Esophagus muscularis mucosa (tissue), 3 donors: ENCODE measurements at regions not wholly inside any gene's neighbourhood (a gene's known extent, or its start where the extent isn't known, plus 50 kb on each side); places are given as distances from the start of the nearest gene placed in this dataset.

Source experiments
- POLR2A ChIP-seq: fragments of 450-650 bp; IDR thresholded peaks from one replicate; pipeline ENCODE4 v1.6.1; 2017; ENCODE audit warnings: antibody characterized with exemption, moderate library complexity, mild to moderate bottlenecking, low read depth
- TF ChIP-seq, protein P1 (sequence below), 3 experiments: fragments of 200-600 bp in 2 of 3; fragments of 450-650 bp in 1 of 3; sonication (generic) in 2 of 3; IDR thresholded peaks; one replicate each; pipeline ENCODE4 v1.5.1; 2017 to 2019; ENCODE audit warnings: antibody characterized with exemption in 3 of 3, mild to moderate bottlenecking in 2 of 3, moderate library complexity in 1 of 3

DNA sequence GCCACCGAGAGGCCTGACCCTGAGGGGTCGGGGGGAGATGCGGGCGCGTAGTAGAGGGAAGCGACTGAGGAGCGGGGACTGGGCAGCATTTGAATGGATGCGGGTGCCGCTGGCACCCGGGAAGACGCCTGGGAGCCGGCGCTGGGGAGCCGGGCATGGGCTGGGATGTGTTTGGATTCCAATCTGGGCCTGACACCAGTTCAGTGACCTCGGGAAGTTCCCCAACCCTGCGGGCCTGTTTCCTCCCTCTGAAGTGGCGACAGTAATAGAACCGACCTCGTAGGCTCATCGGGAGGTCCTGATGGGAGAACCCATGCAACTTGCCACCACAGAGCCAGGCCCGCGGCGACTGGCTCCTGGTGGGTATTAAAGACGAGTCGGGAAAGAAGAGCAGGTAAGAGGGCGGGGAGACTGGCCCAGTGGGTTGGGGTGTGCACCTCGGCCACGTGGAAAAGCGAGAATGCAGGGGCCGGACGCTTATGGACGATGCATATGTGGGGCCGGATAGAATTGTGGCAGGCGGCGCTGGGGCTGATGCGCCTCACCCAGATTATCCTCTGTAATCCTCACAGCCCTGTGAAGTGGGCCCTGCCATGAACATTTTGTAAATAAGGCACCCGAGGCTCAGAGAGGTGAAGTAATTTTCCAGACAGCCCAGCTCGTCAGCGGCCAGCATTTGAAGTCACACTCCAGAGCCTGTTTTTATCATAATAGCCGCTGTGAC, 105.8 kb downstream of the SLC16A1 start:
- TF ChIP-seq, protein P1, sequence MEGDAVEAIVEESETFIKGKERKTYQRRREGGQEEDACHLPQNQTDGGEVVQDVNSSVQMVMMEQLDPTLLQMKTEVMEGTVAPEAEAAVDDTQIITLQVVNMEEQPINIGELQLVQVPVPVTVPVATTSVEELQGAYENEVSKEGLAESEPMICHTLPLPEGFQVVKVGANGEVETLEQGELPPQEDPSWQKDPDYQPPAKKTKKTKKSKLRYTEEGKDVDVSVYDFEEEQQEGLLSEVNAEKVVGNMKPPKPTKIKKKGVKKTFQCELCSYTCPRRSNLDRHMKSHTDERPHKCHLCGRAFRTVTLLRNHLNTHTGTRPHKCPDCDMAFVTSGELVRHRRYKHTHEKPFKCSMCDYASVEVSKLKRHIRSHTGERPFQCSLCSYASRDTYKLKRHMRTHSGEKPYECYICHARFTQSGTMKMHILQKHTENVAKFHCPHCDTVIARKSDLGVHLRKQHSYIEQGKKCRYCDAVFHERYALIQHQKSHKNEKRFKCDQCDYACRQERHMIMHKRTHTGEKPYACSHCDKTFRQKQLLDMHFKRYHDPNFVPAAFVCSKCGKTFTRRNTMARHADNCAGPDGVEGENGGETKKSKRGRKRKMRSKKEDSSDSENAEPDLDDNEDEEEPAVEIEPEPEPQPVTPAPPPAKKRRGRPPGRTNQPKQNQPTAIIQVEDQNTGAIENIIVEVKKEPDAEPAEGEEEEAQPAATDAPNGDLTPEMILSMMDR (IDR thresholded peaks at IDR 0.05), result no peak
- TF ChIP-seq POLR2A, result no peak
